WTC11 (cell line): ENCODE measurements at regions not wholly inside any gene's neighbourhood (a gene's known extent, or its start where the extent isn't known, plus 50 kb on each side); places are given as distances from the start of the nearest gene placed in this dataset.

Experiments
- ATAC-seq: fragments of 200-7000 bp; cut with Tn5 transposase; 2 replicates; pipeline ENCODE4 v1.10.0; 2021; ENCODE audit warnings: mild to moderate bottlenecking, moderate library complexity
- CTCF ChIA-PET: fragments of 300-600 bp; sonication (Branson Sonifier 250); formaldehyde crosslinking; loops from one replicate; lab custom pipeline; 2021; ENCODE audit warnings: antibody characterized with exemption; lab: Charles Lee
- POLR2A ChIA-PET: fragments of 350-600 bp; sonication (Branson Sonifier 250); formaldehyde crosslinking; loops from one replicate; lab custom pipeline; 2021; ENCODE audit warnings: antibody characterized with exemption; lab: Charles Lee
- DNase-seq: peaks from one replicate; pipeline ENCODE4 v3.0.0; 2021; ENCODE audit warnings: low spot score
- H3K27ac Mint-ChIP-seq: 2 replicates; pipeline ENCODE4 v1.8.0; 2021; ENCODE audit warnings: mixed read lengths
- H3K27me3 Mint-ChIP-seq: 2 replicates; pipeline ENCODE4 v1.8.0; 2021; ENCODE audit warnings: low read depth, mild to moderate bottlenecking, moderate library complexity, mixed read lengths
- H3K36me3 Mint-ChIP-seq: 2 replicates; pipeline ENCODE4 v1.8.0; 2021; ENCODE audit warnings: mixed read lengths
- H3K4me1 Mint-ChIP-seq: 2 replicates; pipeline ENCODE4 v1.8.0; 2022; ENCODE audit warnings: mixed read lengths
- H3K4me3 Mint-ChIP-seq: 2 replicates; pipeline ENCODE4 v1.8.0; 2021; ENCODE audit warnings: mild to moderate bottlenecking, moderate library complexity, mixed read lengths
- H3K9me3 Mint-ChIP-seq: 2 replicates; pipeline ENCODE4 v1.8.0; 2021; ENCODE audit warnings: mixed read lengths
- AFF4 ChIP-seq: sonication (generic); formaldehyde crosslinking; IDR thresholded peaks from 2 replicates; pipeline ENCODE4 v1.8.1; 2023; ENCODE audit warnings: mild to moderate bottlenecking, missing genetic modification reagents, borderline replicate concordance
- ATF1 ChIP-seq: sonication (generic); formaldehyde crosslinking; IDR thresholded peaks from 2 replicates; pipeline ENCODE4 v1.8.1; 2023; ENCODE audit warnings: mild to moderate bottlenecking, moderate library complexity, missing genetic modification reagents
- CTCF ChIP-seq: fragments of 200-600 bp; IDR thresholded peaks from 2 replicates; pipeline ENCODE4 v1.8.0; 2022; ENCODE audit warnings: antibody characterized with exemption
- EMX1 ChIP-seq: fragments of 250-450 bp; sonication (Bioruptor Pico); IDR thresholded peaks from 2 replicates; pipeline ENCODE4 v1.8.0; 2021; ENCODE audit warnings: mild to moderate bottlenecking
- FOXP1 ChIP-seq: sonication (generic); formaldehyde crosslinking; IDR thresholded peaks from 2 replicates; pipeline ENCODE4 v1.8.0; 2022; ENCODE audit warnings: missing genetic modification reagents, mild to moderate bottlenecking, moderate library complexity, borderline replicate concordance
- IRF1 ChIP-seq: sonication (generic); formaldehyde crosslinking; IDR thresholded peaks from 2 replicates; pipeline ENCODE4 v1.8.0; 2023; ENCODE audit warnings: missing genetic modification reagents
- PRDM15 ChIP-seq: sonication (generic); formaldehyde crosslinking; IDR thresholded peaks from 2 replicates; pipeline ENCODE4 v1.8.0; 2022; ENCODE audit warnings: missing genetic modification reagents
- PREB ChIP-seq: sonication (generic); formaldehyde crosslinking; IDR thresholded peaks from 2 replicates; pipeline ENCODE4 v1.8.1; 2022; ENCODE audit warnings: mild to moderate bottlenecking, missing genetic modification reagents, moderate library complexity, borderline replicate concordance
- ZNF416 ChIP-seq: fragments of 250-450 bp; sonication (Bioruptor Pico); IDR thresholded peaks from 2 replicates; pipeline ENCODE4 v1.9.0; 2021; ENCODE audit warnings: mild to moderate bottlenecking, inconsistent platforms
- ZSCAN18 ChIP-seq: fragments of 250-450 bp; sonication (Bioruptor Pico); IDR thresholded peaks from 2 replicates; pipeline ENCODE4 v2.1.2; 2022; ENCODE audit warnings: mild to moderate bottlenecking, moderate library complexity

GRCh38 chr6:76634695-76635094 lies 562.2 kb upstream of the IMPG1 start (continued):
- TF ChIP-seq FOXP1 (CRISPR knock-in tag) (no peak), IRF1 (no peak), ATF1 (CRISPR knock-in tag) (no peak), ZNF416 (CRISPR knock-in tag) (no peak), ZSCAN18 (CRISPR knock-in tag) (no peak)
- TF ChIP-seq, all 79 proteins: peak for 0

- Mint-ChIP-seq H3K27ac (peak overlapping the region; percentile 21; the same call in 1 of the 2 replicates), H3K4me3 (no peak overlapping the region), H3K36me3 (peaks cover 14% of the 10 kb centered on the region), H3K27me3 (no peaks in the 10 kb centered on the region), H3K4me1 (peaks cover 19% of the 10 kb centered on the region), H3K9me3 (peaks cover 13% of the 10 kb centered on the region)
- TF ChIP-seq CTCF: peak; percentile 23; the same call in 1 of the 2 replicates
- no peak for TF ChIP-seq PREB
- POLR2A ChIA-PET: no interaction called here
- ATAC-seq (peak; percentile 99), DNase-seq (peak; percentile 57)
- CTCF ChIA-PET: interaction anchor here (0.8 kb wide), 1 partner anchor 59 kb away, joined by 3 read pairs; no protein-coding TSS in a partner anchor
Measured at GRCh38 chr6:76633259-76633658, 560.8 kb upstream of the IMPG1 start.

GRCh38 chr6:76631622-76632021 lies 559.2 kb upstream of the IMPG1 start:
- ATAC-seq (no peak), DNase-seq (no peak)
- Mint-ChIP-seq H3K4me3 (no peak overlapping the region), H3K27ac (no peak overlapping the region), H3K4me1 (peaks cover 19% of the 10 kb centered on the region), H3K36me3 (peaks cover 30% of the 10 kb centered on the region), H3K9me3 (peaks cover 29% of the 10 kb centered on the region), H3K27me3 (no peaks in the 10 kb centered on the region)
- TF ChIP-seq AFF4 (CRISPR knock-in tag) (no peak), PRDM15 (CRISPR knock-in tag) (no peak), EMX1 (CRISPR knock-in tag) (no peak), IRF1 (no peak)
- ChIA-PET POLR2A (interaction anchor here (0.6 kb wide), 1 partner anchor 11 kb away, joined by 3 read pairs; no protein-coding TSS in a partner anchor), CTCF (no interaction called here)
